Medulla oblongata (tissue), 1 donor: ENCODE measurements at regions not wholly inside any gene's neighbourhood (a gene's known extent, or its start where the extent isn't known, plus 50 kb on each side); places are given as distances from the start of the nearest gene placed in this dataset.
"Not testable (repeated sequence)": the region's sequence is repeated elsewhere in the genome, so short reads cannot be mapped to it uniquely, and the experiment has no call there.

ENCODE experiments used
- DNase-seq: peaks from one replicate; pipeline ENCODE4 v3.0.0-alpha.2; 2015; ENCODE audit errors: extremely low spot score

DNA sequence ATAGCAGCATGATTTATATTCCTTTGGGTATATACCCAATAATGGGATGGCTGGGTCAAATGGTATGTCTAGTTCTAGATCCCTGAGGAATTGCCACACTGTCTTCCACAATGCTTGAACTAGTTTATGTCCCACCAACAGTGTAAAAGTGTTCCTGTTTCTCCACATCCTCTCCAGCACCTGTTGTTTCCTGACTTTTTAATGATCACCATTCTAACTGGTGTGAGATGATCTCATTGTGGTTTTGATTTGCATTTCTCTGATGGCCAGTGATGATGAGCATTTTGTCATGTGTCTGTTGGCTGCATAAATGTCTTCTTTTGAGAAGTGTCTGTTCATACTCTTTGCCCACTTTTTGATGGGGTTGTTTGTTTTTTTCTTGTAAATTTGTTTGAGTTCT, 54.0 kb upstream of the GPR89A start:
- not testable (repeated sequence) for DNase-seq

DNA sequence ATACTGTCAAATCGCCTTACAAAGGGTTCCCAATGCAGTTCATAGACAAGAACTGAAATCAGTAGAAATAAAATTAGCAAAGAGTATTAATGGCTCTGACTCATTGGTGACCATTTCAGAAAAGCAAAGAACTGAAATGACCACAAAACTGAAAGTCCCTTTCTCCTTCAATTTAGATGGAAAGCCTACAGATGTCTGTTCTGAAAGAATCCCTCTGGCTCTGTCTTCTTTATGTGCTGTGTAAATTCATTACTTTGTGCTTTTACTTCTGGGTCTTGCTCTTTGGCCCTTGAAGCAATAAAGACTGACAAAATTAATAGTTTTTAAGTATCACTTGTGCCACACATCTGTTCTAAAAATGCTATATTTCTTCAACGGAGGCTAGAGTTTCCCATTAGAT, 62.7 kb upstream of the GPR89A start:
- DNase-seq = no peak

- not testable (repeated sequence) for DNase-seq
Measured at GRCh38 chr1:145541685-145542084, 66.1 kb upstream of the GPR89A start.

DNA sequence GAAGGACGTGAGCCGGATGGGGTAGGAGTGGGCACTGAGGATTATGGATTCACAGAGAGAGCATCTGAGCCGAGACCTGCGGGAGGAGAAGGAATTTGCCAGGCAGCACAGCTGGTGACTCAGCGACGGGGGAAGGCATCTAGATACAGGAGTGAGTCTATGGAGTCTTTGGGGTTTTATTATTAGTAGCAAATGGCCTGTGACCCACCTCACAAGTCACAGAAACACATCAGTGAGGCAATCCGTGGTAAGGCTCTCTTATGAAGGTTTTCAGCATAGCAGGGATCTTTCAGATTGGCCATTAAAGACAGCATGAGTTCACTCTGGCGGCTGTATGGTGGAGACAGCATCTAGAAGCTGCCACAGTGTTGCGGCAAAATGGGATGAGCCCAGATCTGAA, 66.5 kb upstream of the GPR89A start:
- DNase-seq = not testable (repeated sequence)

DNA sequence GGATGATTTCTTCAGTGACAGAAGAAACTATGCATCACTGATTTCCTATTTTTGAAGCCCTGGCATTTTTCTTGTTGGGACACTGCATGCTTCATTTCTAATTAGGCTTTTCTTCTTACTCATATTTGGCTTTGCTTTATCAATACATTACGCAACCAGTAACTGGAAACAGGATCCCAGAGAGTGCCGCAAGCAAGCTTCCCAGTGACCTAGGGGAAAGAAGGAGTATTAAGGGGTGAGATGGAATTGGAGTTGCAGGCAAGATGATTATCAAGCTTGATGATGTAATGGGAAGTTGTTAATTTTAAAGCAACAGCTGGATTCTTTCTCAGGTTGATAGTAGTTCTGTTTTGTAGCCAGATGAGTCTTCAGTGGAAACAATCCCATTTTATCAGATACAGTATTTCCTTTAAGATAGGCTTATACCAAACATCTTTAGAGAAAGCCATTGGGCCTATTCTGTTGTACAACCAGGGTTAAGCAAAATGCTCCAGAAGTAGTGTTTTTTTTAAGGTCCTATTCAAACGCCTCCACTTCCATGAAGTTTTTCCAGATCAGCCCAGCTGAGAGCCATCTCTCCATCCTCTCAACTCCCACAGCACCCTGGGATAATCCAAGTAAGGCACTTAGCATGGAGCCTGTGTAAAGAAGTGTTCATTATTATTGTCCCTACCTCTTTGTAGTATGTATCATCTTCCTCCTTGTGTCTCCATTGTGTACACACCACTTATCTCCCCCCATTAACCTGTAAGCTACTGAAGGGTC, 69.5 kb upstream of the GPR89A start:
- not testable (repeated sequence) for DNase-seq

DNA sequence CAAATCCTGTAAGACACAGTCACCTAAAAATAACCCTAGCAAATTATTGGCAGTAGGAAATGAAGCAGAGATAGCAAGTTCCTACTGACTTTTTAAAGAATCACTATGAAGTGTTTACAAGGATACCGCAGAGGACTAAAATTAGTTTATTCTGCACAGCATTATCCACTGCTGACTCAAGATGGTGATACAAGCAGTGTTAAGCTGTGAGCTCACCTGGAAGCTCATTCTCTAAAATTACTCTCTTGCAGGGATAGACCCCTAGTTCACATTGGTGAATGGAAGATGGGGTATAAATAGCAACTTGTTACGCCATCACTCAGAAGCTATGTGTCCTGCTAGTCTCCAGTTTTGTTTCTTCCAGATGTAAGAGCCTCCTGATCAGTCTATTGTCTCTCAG, 70.8 kb upstream of the GPR89A start:
- DNase-seq = not testable (repeated sequence)

DNA sequence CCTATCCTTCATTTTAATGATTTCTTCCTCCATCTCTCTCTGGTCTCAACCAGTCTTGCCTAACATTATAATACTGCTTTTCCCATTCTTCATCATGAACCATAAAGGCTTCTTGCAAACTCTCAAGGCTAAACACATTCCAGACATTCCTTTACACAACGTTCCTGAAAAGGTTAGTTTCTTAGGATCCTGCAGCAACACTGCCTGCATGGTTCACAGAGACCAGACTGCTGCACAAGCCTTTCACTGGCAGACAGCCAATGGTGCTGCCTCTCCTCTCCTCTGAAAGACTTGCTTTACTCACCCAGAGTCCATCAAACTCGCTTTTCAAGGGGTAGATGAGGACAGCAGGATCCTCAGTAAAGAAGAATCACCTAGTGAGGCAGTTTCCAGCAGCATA, 72.3 kb upstream of the GPR89A start:
- peak; percentile 28 for DNase-seq

GRCh38 chr1:145528068-145528564, 79.7 kb upstream of the GPR89A start:
- not testable (repeated sequence) for DNase-seq

- not testable (repeated sequence) for DNase-seq
Measured at GRCh38 chr1:145520159-145520558, 87.6 kb upstream of the GPR89A start.

DNA sequence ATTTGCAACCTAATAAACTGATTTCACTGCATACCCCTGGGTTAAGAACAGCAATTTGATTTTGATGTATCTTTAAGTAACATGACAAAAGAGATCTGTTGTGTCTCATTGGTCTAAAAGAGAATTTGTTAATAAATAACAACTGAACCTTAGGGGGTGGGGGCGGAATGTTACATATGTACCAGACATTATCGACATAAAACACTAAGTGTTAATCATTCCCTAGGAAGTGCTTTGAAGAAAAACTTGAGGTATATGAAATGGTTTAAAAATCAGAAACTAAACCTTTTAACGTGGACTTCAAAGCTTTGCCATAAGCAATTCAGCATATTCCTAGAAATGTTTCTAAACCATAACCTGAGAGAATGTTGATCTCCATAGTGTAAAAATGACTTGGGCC, 88.5 kb upstream of the GPR89A start:
- not testable (repeated sequence) for DNase-seq

DNA sequence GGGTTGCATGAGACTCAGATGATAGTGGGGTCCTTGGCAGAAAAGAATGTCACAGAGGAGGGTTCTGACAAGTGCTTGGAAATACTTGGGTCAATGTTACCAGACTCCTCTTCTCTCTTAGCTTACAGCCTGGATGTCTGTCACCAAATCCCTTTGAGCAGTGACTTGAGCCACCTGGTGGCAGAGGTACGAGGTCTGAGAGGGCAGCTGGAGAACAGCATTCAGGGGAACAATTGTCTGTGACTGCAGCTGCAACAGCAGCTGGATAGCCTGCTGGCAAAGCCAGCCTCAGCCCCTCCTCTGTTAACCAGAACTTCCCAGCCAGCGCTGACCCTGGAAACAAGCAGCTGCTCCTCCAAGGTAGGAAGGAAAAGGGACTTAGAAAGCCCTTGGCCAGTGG, 87.6 kb upstream of the NBPF20 start:
- DNase-seq = not testable (repeated sequence)

GRCh38 chr1:145508053-145508452, 82.7 kb upstream of the NBPF20 start:
- not testable (repeated sequence) for DNase-seq

- DNase-seq = not testable (repeated sequence)
Measured at GRCh38 chr1:145505663-145506647, 80.6 kb upstream of the NBPF20 start.

GRCh38 chr1:145504834-145505413, 79.5 kb upstream of the NBPF20 start:
- not testable (repeated sequence) for DNase-seq

DNA sequence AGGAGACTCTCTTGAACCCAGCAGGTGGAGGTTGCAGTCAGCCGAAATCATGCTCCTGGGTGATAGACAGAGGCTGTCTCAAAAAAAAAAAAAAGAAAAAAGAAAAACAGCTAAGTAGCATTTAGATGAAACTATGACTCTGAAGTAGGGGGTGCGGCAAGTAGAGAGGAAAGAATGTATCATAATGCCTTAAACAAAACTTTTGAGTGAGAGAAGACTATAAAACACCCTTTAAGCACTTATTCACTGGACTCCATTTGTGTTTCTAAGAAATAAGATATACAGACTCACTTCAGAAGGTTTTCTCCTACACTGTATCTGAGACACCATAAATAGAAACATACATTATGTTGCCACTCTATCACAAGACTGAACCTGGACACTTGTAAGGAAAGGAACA, 78.9 kb upstream of the NBPF20 start:
- not testable (repeated sequence) for DNase-seq

- DNase-seq = not testable (repeated sequence)
Measured at GRCh38 chr1:145500251-145500650, 74.8 kb upstream of the NBPF20 start.

GRCh38 chr1:145495077-145495871, 69.9 kb upstream of the NBPF20 start:
- DNase-seq = not testable (repeated sequence)

DNA sequence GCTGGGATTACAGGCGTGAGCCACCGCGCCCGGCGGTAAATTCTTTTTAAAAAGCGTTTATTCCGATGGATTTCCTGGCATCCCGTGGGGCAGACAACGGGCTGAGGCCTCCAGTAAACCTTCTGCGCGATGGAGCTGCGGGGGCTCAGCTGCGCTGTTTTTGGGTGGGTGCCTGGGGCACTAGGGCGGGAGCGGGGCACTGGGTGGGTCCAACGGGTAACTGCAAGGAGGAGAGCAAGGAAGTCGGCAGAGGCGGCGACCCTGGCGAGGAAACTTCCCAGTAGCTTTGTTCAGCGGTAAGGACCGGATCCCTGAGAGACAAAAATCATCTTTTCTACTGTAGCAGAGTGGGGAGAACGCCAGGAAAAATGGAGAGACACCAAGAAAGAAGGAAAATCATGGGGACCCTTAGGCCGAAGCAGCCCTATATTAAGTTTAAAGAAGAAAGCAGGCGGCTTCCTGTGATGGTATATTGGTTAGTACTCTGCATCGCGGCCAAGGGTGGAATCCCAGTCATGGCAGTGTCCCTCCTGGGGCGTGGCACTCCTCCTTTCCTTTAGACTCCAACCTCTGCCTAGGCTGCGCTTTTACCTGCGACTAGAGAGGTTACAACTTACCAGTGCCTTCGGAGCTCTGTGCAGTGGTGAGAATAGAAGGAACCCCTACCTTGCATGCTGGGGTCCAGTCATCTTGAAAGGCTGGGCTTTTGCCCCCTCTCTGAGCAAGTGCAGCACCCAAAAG, 63.0 kb upstream of the NBPF20 start:
- not testable (repeated sequence) for DNase-seq

DNA sequence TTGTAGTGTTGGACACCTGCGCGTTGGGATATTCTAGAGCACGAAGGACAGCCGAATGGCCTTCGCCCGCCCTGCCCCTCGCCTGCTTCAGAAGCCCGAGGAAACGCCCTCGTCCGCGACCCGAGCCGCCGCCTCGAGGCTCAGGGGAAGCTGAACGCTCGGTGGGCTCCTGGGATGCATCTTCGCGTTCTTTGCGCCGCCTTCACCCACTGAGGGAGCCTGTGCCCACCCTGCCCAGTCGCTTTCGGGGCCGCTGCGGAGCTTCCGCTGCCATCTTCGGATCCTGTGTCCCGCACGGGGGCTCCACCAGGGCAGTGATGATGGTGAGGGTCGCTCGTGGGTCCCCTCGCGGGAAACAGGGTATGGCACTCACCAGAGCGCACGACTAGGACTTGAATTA, 61.8 kb upstream of the NBPF20 start:
- not testable (repeated sequence) for DNase-seq

GRCh38 chr1:145484257-145484656, 58.9 kb upstream of the NBPF20 start:
- DNase-seq = not testable (repeated sequence)
